Uterus (tissue), 2 donors: ENCODE measurements at regions not wholly inside any gene's neighbourhood (a gene's known extent, or its start where the extent isn't known, plus 50 kb on each side); places are given as distances from the start of the nearest gene placed in this dataset.
"Not testable (repeated sequence)": the region's sequence is repeated elsewhere in the genome, so short reads cannot be mapped to it uniquely, and the experiment has no call there.

Experiments used
- POLR2A ChIP-seq, 2 donors: fragments of 450-650 bp; IDR thresholded peaks; one replicate each; pipeline ENCODE4 v1.6.1; 2016; ENCODE audit warnings: antibody characterized with exemption in 2 of 2, mild to moderate bottlenecking in 1 of 2, moderate library complexity in 1 of 2
- TF ChIP-seq, protein P1 (sequence below), 4 experiments: fragments of 200-600 bp in 2 of 4; fragments of 450-650 bp in 2 of 4; sonication (generic) in 2 of 4; IDR thresholded peaks; one replicate each; pipeline ENCODE4 v1.5.1; 2016 to 2019; ENCODE audit warnings: antibody characterized with exemption in 4 of 4, mild to moderate bottlenecking in 2 of 4, moderate library complexity in 1 of 4

DNA sequence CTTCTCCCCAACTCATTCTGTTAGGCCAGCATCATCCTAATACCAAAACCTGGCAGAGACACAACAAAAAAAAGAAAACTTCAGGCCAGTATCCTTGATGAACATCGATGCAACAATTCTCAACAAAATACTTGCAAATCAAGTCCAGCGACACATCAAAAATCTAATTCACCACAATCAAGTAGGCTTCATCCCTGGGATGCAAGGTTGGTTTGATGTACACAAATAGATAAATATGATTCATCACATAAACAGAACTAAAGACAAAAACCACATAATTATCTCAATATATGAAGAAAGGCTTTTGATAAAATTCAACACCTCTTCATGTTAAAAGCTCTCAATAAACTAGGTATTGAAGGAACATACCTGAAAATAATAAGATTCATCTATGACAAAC is 184.1 kb downstream of the SLC38A4 start:
- TF ChIP-seq, protein P1, sequence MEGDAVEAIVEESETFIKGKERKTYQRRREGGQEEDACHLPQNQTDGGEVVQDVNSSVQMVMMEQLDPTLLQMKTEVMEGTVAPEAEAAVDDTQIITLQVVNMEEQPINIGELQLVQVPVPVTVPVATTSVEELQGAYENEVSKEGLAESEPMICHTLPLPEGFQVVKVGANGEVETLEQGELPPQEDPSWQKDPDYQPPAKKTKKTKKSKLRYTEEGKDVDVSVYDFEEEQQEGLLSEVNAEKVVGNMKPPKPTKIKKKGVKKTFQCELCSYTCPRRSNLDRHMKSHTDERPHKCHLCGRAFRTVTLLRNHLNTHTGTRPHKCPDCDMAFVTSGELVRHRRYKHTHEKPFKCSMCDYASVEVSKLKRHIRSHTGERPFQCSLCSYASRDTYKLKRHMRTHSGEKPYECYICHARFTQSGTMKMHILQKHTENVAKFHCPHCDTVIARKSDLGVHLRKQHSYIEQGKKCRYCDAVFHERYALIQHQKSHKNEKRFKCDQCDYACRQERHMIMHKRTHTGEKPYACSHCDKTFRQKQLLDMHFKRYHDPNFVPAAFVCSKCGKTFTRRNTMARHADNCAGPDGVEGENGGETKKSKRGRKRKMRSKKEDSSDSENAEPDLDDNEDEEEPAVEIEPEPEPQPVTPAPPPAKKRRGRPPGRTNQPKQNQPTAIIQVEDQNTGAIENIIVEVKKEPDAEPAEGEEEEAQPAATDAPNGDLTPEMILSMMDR (IDR thresholded peaks at IDR 0.05): not testable (repeated sequence)
- TF ChIP-seq POLR2A (IDR thresholded peaks at IDR 0.05): not testable (repeated sequence)
